ENCODE measurements at regions not wholly inside any gene's neighbourhood (a gene's known extent, or its start where the extent isn't known, plus 50 kb on each side); places are given as distances from the start of the nearest gene placed in this dataset.

- TF ChIP-seq CTCF (IDR thresholded peaks at IDR 0.05) (no peak), POLR2A (IDR thresholded peaks at IDR 0.05) (no peak)
Measured at GRCh38 chr6:141017941-141018340, 1114.8 kb upstream of the GJE1 start.
